Osteoblast (primary cell): ENCODE measurements at regions not wholly inside any gene's neighbourhood (a gene's known extent, or its start where the extent isn't known, plus 50 kb on each side); places are given as distances from the start of the nearest gene placed in this dataset.

ENCODE experiments used
- DNase-seq: peaks from one replicate; pipeline ENCODE4 v3.0.0; 2011; ENCODE audit warnings: low spot score, mixed read lengths; ENCODE audit not compliant: insufficient read length; ENCODE audit errors: missing footprints
- H2AFZ ChIP-seq: 2 replicates; pipeline ENCODE4 v1.6.0; 2011; ENCODE audit warnings: mild to moderate bottlenecking, low read length
- H3K27ac ChIP-seq: 2 replicates; pipeline ENCODE4 v1.5.1; 2011; ENCODE audit warnings: mild to moderate bottlenecking, low read depth, low read length, moderate library complexity
- H3K27me3 ChIP-seq: 2 replicates; pipeline ENCODE4 v1.6.0; 2012; ENCODE audit warnings: mild to moderate bottlenecking, control low read depth, inconsistent platforms, low read length, moderate library complexity; ENCODE audit not compliant: insufficient read depth
- H3K36me3 ChIP-seq: 2 replicates; pipeline ENCODE4 v1.5.1; 2011; ENCODE audit warnings: mild to moderate bottlenecking, low read length, control low read depth, moderate library complexity; ENCODE audit not compliant: insufficient read depth
- H3K4me1 ChIP-seq: 2 replicates; pipeline ENCODE4 v1.5.1; 2011; ENCODE audit warnings: mild to moderate bottlenecking, low read length, control low read depth, moderate library complexity; ENCODE audit not compliant: insufficient read depth
- H3K4me2 ChIP-seq: 2 replicates; pipeline ENCODE4 v1.6.0; 2011; ENCODE audit warnings: mild to moderate bottlenecking, low read length; ENCODE audit not compliant: insufficient read depth
- H3K4me3 ChIP-seq: fragments of 200-600 bp; sonication (generic); 3 replicates; pipeline ENCODE4 v1.5.1; 2012; ENCODE audit warnings: mild to moderate bottlenecking, low read length, inconsistent platforms; ENCODE audit not compliant: insufficient read depth
- H3K79me2 ChIP-seq: 2 replicates; pipeline ENCODE4 v1.6.0; 2012; ENCODE audit warnings: mild to moderate bottlenecking, low read length, control low read depth, inconsistent platforms; ENCODE audit not compliant: insufficient read depth
- H3K9me3 ChIP-seq: 2 replicates; pipeline ENCODE4 v1.5.1; 2011; ENCODE audit warnings: low read depth, low read length, control low read depth
- H4K20me1 ChIP-seq: 2 replicates; pipeline ENCODE4 v1.6.0; 2012; ENCODE audit warnings: mild to moderate bottlenecking, low read length, control low read depth; ENCODE audit not compliant: insufficient read depth
- CTCF ChIP-seq: IDR thresholded peaks from 2 replicates; pipeline ENCODE4 v1.5.1; 2011; ENCODE audit warnings: mild to moderate bottlenecking, low read depth, low read length, moderate library complexity; ENCODE audit errors: extremely low read depth

- TF ChIP-seq CTCF = no peak
- no peaks in the 10 kb centered on the region for H3K79me2 ChIP-seq
- H4K20me1 ChIP-seq = no peaks in the 10 kb centered on the region
- no peak overlapping the region for H2AFZ ChIP-seq
- no peak overlapping the region for H3K4me2 ChIP-seq
- H3K27ac ChIP-seq = no peak overlapping the region
- H3K4me1 ChIP-seq = no peaks in the 10 kb centered on the region
- no peaks in the 10 kb centered on the region for H3K36me3 ChIP-seq
- H3K27me3 ChIP-seq = peaks cover 3% of the 10 kb centered on the region
- DNase-seq = no peak
- H3K9me3 ChIP-seq = no peaks in the 10 kb centered on the region
- no peak overlapping the region for H3K4me3 ChIP-seq
These were observed 174.6 kb upstream of the GATB start for GRCh38 chr4:151935411-151935810.

- H3K4me3 ChIP-seq = no peak overlapping the region
- no peak for TF ChIP-seq CTCF
- no peaks in the 10 kb centered on the region for H3K36me3 ChIP-seq
- no peaks in the 10 kb centered on the region for H3K79me2 ChIP-seq
- H3K4me1 ChIP-seq = no peaks in the 10 kb centered on the region
- H4K20me1 ChIP-seq = no peaks in the 10 kb centered on the region
- H3K4me2 ChIP-seq = no peak overlapping the region
- H3K27ac ChIP-seq = no peak overlapping the region
- H3K9me3 ChIP-seq = no peaks in the 10 kb centered on the region
- H2AFZ ChIP-seq = no peak overlapping the region
- H3K27me3 ChIP-seq = peaks cover 3% of the 10 kb centered on the region
- no peak for DNase-seq
These were observed 174.0 kb upstream of the GATB start for GRCh38 chr4:151934766-151935165.

- H3K79me2 ChIP-seq = no peaks in the 10 kb centered on the region
- no peak overlapping the region for H2AFZ ChIP-seq
- no peak for DNase-seq
- H4K20me1 ChIP-seq = no peaks in the 10 kb centered on the region
- H3K36me3 ChIP-seq = no peaks in the 10 kb centered on the region
- H3K27ac ChIP-seq = no peak overlapping the region
- no peak overlapping the region for H3K4me2 ChIP-seq
- no peak for TF ChIP-seq CTCF
- H3K9me3 ChIP-seq = no peaks in the 10 kb centered on the region
- peaks cover 3% of the 10 kb centered on the region for H3K27me3 ChIP-seq
- no peak overlapping the region for H3K4me3 ChIP-seq
- no peaks in the 10 kb centered on the region for H3K4me1 ChIP-seq
These were observed 172.5 kb upstream of the GATB start for GRCh38 chr4:151933122-151933827.

- Histone ChIP-seq H3K4me2 (no peak overlapping the region), H3K27me3 (peaks cover 3% of the 10 kb centered on the region), H3K4me1 (no peaks in the 10 kb centered on the region), H2AFZ (no peak overlapping the region), H3K9me3 (no peaks in the 10 kb centered on the region), H4K20me1 (no peaks in the 10 kb centered on the region), H3K36me3 (no peaks in the 10 kb centered on the region), H3K4me3 (no peak overlapping the region), H3K27ac (no peak overlapping the region), H3K79me2 (no peaks in the 10 kb centered on the region)
- no peak for DNase-seq
- no peak for TF ChIP-seq CTCF
These were observed 170.8 kb upstream of the GATB start for GRCh38 chr4:151931563-151931962.
